Fibroblast of skin of back (primary cell): ENCODE measurements at regions not wholly inside any gene's neighbourhood (a gene's known extent, or its start where the extent isn't known, plus 50 kb on each side); places are given as distances from the start of the nearest gene placed in this dataset.

Experiments
- DNase-seq: peaks from one replicate; pipeline ENCODE4 v3.0.0-alpha.2; 2013

- peak; percentile 39 for DNase-seq
These were observed 99.9 kb upstream of the TENM3 start for GRCh38 chr4:182143086-182143821.

GRCh38 chr4:182143822-182144625 is 99.2 kb upstream of the TENM3 start:
- DNase-seq = peak; percentile 75

GRCh38 chr4:182144626-182145333 is 98.4 kb upstream of the TENM3 start:
- DNase-seq = peak; percentile 14

GRCh38 chr4:182145334-182145905 is 97.8 kb upstream of the TENM3 start:
- no peak for DNase-seq

DNA sequence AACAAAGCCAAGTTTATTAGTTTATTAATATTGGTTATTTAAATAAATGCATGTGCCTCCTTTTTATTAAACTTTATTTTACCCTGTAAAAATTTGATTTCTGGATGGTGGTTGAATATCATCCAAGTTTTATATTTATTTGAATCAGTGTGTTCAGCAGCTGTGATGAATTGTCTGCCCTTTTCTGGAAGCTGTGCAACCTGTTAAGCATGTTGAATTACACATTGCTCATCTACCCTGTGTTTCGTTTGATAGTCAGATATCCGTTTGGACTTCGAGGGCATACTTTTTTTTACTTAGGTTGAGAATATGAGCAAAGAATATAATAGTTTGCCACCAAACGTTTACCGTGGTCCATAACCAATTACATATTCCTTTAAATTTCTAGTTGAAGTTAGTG is 95.8 kb upstream of the TENM3 start:
- no peak for DNase-seq

DNA sequence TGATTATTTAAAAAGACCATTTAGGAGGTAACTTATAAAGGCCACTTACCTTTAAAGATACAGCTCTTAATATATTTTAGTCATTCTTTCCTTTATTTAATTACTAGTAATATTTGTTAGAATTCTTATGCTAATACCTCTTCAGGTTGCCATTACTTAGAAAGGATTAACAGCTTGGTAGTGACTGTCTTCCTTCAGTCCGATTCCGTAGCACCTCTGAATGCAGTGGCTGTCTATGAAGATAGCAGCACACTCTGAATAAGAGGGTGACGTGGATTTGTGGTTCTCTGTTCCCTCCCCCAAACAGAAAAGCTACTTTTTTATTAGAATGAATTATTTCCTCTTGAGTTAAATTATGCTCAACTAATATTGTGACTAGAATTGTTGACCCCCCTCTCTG is 92.6 kb upstream of the TENM3 start:
- DNase-seq = no peak

- DNase-seq = no peak
These were observed 87.4 kb upstream of the TENM3 start for GRCh38 chr4:182155806-182156205.

DNA sequence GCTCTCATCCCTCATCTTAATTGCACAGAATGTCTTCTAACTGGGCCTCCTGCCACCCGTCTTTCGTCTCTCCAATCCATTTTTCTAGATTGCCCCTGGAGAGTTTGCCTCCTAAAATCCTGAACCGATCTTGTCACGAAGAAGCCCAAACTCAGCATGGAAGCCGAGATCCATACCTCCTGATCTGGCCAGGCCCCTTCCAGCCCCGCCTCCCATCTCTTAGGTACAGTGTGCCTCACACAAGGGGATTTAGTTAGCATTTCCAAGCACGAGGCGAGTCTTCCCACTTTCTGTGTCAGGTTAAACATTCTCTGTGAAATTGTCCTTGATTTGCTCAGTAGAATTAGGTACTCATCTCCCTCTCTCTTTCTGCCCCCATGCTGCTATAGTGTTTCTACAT is 80.0 kb upstream of the TENM3 start:
- DNase-seq = no peak

DNA sequence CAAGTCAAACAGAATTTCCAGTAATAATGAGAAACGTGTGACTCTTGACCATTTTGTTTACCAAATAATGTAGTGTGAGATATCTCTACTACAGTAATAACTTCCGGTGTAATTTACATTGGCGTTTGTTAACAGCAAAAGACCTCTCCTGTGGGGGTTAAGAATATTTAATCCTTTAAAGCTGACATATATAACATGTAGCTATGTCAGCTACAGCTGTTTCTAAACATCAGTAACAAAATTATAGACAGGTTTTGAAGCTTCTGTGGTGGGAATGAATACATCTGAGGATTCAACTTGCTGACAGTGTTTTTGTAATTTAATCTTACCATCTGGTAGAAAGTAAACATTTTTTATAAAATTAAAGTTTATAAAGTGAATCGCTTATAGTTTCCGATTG is 73.6 kb upstream of the TENM3 start:
- DNase-seq = no peak

DNA sequence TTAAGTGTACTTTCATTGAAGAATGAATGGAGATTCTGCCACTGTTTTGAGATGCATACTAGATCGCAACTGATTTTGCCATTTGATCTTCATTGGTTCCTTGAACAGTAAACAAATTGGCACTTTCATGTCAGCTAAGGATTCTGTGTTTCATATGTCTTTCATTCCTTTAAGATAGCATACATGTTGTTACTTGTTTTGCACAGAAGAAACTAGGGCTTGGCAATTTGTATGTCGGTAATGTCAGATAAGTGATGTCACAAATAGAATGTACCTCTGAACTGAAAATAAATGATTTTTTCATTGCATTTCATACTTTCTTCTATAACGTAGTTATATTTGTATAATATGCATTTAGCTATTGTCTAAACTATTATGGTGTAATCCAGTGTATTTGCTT is 73.2 kb upstream of the TENM3 start:
- no peak for DNase-seq

DNA sequence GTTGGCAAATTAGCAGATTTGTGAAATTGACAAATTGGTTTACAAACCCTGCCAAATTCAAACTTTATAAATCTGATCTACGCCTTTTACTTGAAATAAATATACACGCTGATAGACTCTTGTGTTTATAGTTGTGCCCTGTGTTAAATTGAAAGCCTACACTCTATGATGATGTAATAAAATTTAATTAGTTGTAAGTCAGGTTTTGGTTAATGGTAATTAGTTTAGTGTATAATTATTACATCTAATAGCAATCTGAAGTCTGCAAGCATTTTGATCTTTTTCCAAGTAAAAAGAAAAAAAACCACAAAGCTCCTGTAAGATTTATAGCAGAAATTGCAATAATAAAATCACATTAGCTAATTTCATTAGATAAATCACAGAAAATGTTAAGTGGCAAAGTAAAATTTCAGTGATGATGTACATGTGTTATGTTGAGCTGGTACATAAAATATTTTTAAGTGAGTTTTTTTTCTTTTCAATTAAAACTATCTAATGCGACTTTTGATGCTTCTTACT is 72.7 kb upstream of the TENM3 start:
- no peak for DNase-seq

DNA sequence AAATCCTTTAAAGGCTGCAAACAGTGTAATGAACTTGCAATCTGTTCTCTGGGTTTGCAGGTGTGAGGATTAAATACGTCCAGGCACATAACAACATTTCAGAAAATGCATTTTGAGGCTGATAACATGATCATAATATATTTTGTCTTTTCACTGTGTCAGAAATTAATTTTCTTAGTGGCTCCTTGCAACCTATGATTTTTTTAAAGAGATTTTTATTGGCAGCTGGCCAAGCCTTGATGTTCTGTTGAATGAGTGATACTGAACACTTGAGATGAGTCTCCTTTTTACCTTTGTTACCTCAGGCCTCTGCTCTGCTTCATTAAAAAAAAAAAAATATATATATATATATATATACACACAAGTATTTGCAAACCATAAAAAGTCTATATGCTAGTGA is 68.2 kb upstream of the TENM3 start:
- DNase-seq = no peak

DNA sequence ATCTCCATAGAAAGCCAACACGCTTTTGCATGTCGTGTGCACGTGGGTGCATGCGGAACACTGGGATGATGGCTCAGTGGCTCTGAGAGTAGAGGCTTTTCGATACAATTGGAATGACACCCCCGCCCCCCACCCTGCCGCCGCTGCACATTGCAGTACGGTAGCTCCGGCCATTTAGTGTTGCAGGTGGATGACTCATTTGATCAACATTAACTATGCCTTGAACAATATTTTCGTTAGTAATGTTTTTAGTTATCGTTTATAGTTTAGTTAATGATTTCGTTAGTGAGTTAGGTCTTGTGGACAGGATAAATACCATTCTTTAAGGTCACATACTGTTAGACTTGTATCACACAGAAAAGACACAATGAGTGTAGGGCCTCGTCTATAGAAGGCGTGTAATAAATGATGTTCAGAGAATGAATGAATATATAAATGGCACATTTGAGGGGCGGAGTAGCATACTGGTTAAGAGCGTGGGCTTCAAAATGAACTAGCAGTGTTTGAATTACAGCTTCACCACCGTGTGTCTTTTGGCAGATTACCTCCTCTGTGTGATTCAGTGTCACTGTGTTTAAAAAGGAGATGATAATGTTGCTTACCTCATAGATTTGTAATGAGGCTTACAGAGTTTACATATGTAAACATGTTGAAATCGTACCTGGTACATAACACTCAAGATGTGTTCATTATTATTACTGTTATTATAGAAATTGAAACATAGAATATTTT is 67.2 kb upstream of the TENM3 start:
- no peak for DNase-seq

GRCh38 chr4:182177166-182177565 is 66.0 kb upstream of the TENM3 start:
- DNase-seq = no peak

GRCh38 chr4:182179105-182179504 is 64.1 kb upstream of the TENM3 start:
- DNase-seq = peak; percentile 39

- no peak for DNase-seq
These were observed 63.5 kb upstream of the TENM3 start for GRCh38 chr4:182179751-182180150.

DNA sequence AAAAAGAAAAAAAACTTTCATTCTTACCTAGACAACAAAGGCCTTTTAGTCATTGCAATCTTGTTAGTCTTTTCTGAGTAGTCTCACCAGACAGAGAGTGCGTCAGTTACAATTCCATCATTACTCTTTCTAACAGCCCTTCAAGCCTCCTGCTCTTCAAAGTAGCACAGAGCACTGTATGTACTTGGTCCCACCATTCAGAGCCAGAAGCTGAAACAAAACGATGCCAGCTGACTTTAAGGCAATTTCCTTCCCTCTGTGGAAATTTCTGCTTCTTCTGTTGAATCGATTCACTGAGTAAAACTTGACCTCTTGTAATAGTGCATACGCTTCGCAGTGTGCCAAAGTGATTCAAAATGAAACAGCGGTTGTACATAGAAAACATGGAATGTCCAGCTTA is 57.7 kb upstream of the TENM3 start:
- DNase-seq = no peak

DNA sequence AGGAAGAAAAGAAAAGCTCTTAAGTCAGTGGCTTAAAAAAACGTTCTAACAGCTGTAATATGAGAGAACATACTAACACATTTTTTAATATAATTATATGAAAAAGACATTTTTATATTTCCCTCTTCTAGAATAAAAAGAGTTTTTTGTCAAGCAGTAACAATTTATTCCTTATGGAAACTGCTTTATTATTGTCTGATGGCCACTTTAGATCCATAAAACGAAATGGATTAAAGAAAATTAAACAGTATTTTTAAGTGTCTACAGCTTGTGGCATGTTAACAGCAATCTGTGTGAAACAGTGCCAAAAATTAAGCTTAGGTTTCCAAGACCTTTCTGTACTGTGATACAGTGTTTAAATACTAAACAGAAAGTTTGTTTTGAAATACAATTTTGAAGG is 55.5 kb upstream of the TENM3 start:
- DNase-seq = no peak

DNA sequence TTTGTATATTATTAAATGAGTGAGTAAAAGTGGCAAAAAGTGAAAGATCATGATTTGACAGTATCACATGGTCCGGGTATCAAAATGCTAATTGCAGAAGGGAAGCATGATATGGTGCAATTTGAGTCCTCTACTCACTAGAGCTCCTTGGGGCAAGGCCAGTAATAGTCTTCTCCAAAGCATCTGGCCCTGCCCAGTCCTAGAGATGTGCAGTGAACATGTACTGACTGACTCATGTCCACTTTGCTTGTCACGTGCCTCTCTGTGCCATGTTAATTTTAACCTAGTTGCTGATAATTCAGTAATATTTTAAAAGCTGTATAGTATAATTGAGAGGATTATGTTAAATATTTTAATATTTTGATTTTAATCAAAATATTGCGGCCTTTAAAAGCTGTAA is 54.6 kb upstream of the TENM3 start:
- DNase-seq = peak; percentile 16

- peak; percentile 82 for DNase-seq
These were observed 53.9 kb upstream of the TENM3 start for GRCh38 chr4:182189103-182189878.

- DNase-seq = no peak
These were observed 52.9 kb upstream of the TENM3 start for GRCh38 chr4:182190306-182190705.
